HCT116 (cell line): ENCODE measurements at regions not wholly inside any gene's neighbourhood (a gene's known extent, or its start where the extent isn't known, plus 50 kb on each side); places are given as distances from the start of the nearest gene placed in this dataset.

Source experiments
- EZH2 ChIP-seq: fragments of 200-600 bp; sonication (generic); IDR thresholded peaks from 2 replicates; pipeline ENCODE4 v1.6.1; 2017; ENCODE audit warnings: antibody characterized with exemption, mixed run types
- POLR2AphosphoS5 ChIP-seq: IDR thresholded peaks from 2 replicates; pipeline ENCODE4 v1.6.1; 2011; ENCODE audit warnings: mild to moderate bottlenecking, low read depth, low read length, moderate library complexity
- SP1 ChIP-seq: IDR thresholded peaks from 2 replicates; pipeline ENCODE4 v1.6.1; 2012; ENCODE audit warnings: low read depth
- TF ChIP-seq, protein P1 (sequence below): IDR thresholded peaks from 2 replicates; pipeline ENCODE4 v1.6.1; 2012; ENCODE audit warnings: low read depth
- TF ChIP-seq, protein P2 (sequence below), 3 experiments: fragments of 200-600 bp in 1 of 3; sonication (generic) in 1 of 3; IDR thresholded peaks in 2 of 3; conservative IDR thresholded peaks in 1 of 3; 2 replicates each; pipeline ENCODE4 v1.5.1; 2012 to 2017; ENCODE audit warnings: low read depth in 2 of 3, low read length in 2 of 3, antibody characterized with exemption in 1 of 3, borderline replicate concordance in 1 of 3, control low read depth in 1 of 3, mild to moderate bottlenecking in 1 of 3, mixed read lengths in 1 of 3, mixed run types in 1 of 3, moderate library complexity in 1 of 3; ENCODE audit not compliant: insufficient read depth in 1 of 3

DNA sequence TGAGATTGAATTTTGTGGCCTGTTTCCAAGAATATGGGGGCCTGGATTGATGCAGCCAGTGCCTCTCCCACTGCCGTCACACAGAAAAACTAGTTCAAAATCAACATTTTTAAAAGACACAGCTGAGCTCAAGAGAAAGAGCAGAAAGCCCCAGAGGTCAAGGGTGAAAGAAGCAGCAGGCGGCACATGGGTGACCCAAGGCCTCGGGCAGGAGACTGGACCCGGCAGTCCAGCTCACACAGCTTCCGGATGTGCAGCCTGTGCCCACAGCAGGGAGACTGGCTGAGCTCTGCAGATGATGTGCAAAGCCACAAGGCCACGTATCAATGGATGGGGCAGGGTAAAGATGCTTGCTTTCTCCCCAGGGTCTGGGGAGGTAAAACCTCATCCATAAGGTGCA is 50.4 kb upstream of the RNF32 start:
- TF ChIP-seq, protein P1, sequence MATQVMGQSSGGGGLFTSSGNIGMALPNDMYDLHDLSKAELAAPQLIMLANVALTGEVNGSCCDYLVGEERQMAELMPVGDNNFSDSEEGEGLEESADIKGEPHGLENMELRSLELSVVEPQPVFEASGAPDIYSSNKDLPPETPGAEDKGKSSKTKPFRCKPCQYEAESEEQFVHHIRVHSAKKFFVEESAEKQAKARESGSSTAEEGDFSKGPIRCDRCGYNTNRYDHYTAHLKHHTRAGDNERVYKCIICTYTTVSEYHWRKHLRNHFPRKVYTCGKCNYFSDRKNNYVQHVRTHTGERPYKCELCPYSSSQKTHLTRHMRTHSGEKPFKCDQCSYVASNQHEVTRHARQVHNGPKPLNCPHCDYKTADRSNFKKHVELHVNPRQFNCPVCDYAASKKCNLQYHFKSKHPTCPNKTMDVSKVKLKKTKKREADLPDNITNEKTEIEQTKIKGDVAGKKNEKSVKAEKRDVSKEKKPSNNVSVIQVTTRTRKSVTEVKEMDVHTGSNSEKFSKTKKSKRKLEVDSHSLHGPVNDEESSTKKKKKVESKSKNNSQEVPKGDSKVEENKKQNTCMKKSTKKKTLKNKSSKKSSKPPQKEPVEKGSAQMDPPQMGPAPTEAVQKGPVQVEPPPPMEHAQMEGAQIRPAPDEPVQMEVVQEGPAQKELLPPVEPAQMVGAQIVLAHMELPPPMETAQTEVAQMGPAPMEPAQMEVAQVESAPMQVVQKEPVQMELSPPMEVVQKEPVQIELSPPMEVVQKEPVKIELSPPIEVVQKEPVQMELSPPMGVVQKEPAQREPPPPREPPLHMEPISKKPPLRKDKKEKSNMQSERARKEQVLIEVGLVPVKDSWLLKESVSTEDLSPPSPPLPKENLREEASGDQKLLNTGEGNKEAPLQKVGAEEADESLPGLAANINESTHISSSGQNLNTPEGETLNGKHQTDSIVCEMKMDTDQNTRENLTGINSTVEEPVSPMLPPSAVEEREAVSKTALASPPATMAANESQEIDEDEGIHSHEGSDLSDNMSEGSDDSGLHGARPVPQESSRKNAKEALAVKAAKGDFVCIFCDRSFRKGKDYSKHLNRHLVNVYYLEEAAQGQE = no peak
- TF ChIP-seq, protein P2, sequence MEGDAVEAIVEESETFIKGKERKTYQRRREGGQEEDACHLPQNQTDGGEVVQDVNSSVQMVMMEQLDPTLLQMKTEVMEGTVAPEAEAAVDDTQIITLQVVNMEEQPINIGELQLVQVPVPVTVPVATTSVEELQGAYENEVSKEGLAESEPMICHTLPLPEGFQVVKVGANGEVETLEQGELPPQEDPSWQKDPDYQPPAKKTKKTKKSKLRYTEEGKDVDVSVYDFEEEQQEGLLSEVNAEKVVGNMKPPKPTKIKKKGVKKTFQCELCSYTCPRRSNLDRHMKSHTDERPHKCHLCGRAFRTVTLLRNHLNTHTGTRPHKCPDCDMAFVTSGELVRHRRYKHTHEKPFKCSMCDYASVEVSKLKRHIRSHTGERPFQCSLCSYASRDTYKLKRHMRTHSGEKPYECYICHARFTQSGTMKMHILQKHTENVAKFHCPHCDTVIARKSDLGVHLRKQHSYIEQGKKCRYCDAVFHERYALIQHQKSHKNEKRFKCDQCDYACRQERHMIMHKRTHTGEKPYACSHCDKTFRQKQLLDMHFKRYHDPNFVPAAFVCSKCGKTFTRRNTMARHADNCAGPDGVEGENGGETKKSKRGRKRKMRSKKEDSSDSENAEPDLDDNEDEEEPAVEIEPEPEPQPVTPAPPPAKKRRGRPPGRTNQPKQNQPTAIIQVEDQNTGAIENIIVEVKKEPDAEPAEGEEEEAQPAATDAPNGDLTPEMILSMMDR (IDR thresholded peaks at IDR 0.05 in 2 of 3, conservative IDR thresholded peaks at IDR 0.05 in 1 of 3; ENCODE audit: borderline replicate concordance in 1 of 3, insufficient read depth in 1 of 3, low read depth in 2 of 3, low read length in 2 of 3) = no peak
- TF ChIP-seq POLR2AphosphoS5 (no peak), EZH2 (no peak), SP1 (no peak)
